ENCODE measurements at regions not wholly inside any gene's neighbourhood (a gene's known extent, or its start where the extent isn't known, plus 50 kb on each side); places are given as distances from the start of the nearest gene placed in this dataset.

DNA sequence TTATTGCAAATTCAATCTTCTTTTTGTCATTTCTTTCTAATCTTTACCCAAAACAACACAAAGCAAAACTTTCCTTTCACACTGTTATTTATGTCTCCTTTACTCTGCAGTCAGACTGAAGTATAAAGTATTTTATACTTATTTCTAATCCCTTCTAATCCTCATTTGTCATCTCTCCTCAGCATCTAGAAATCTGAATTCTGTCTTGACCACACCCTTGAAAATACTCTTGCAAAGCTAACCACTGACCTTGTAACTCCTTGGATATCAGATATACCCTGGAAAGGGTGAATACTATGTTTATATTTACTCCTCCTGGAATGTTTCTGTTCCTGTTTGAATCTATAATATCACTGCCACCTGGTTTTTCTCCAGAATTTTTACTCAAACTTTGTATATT, 481.1 kb downstream of the ZNF385D start:
- H4K20me1 ChIP-seq (ENCODE audit: insufficient read depth, low read length), result no peaks in the 10 kb centered on the region
- H4K5ac ChIP-seq (ENCODE audit: low read depth, low read length), result no peak overlapping the region
- H3K4me1 ChIP-seq (ENCODE audit: control insufficient read depth, insufficient read depth, low read length), result no peaks in the 10 kb centered on the region
- H3K27ac ChIP-seq (ENCODE audit: insufficient read depth, low read length), result no peak overlapping the region
- no peak overlapping the region for H2AK5ac ChIP-seq (ENCODE audit: low read depth, low read length)
- no peak overlapping the region for H3K23ac ChIP-seq (ENCODE audit: low read depth, low read length)
- no peak overlapping the region for H2AK9ac ChIP-seq (replicated peaks; ENCODE audit: low read depth, low read length, poor library complexity)
- ChIA-PET POLR2A (ENCODE audit: unreplicated experiment) (no interaction called here), CTCF (no interaction called here)
- no peak overlapping the region for H2AFZ ChIP-seq (replicated peaks; ENCODE audit: low read length, poor library complexity)
- no peak overlapping the region for H2BK5ac ChIP-seq (ENCODE audit: low read depth, low read length, poor library complexity, severe bottlenecking)
- H3K18ac ChIP-seq (ENCODE audit: low read depth, low read length), result no peak overlapping the region
- no peak overlapping the region for H3K9ac ChIP-seq (ENCODE audit: low read depth, low read length)
- intact Hi-C loops (cut with micrococcal nuclease), result no loop called here
- H3K36me3 ChIP-seq (ENCODE audit: control insufficient read depth, insufficient read depth, low read length), result no peaks in the 10 kb centered on the region
- no peak overlapping the region for H3K14ac ChIP-seq (replicated peaks; ENCODE audit: low read depth, low read length)
- H2BK20ac ChIP-seq (ENCODE audit: low read depth, low read length), result no peak overlapping the region
- BruUV-seq (replicated peaks), result no TSS peak
- H3K27me3 ChIP-seq (ENCODE audit: control insufficient read depth, insufficient read depth, low read length), result no peaks in the 10 kb centered on the region
- H3K9me1 ChIP-seq (ENCODE audit: insufficient read depth, low read length), result no peaks in the 10 kb centered on the region
- no peak for TF ChIP-seq POLR2A (IDR thresholded peaks at IDR 0.05; ENCODE audit: low read depth, low read length)
- no peak for TF ChIP-seq MXI1 (IDR thresholded peaks at IDR 0.05; ENCODE audit: borderline replicate concordance, low read depth, low read length)
- TF ChIP-seq RAD21 (IDR thresholded peaks at IDR 0.05; ENCODE audit: low read length), result no peak
- TF ChIP-seq CHD1 (IDR thresholded peaks at IDR 0.05; ENCODE audit: low read depth, low read length), result no peak
- TF ChIP-seq, protein P1, sequence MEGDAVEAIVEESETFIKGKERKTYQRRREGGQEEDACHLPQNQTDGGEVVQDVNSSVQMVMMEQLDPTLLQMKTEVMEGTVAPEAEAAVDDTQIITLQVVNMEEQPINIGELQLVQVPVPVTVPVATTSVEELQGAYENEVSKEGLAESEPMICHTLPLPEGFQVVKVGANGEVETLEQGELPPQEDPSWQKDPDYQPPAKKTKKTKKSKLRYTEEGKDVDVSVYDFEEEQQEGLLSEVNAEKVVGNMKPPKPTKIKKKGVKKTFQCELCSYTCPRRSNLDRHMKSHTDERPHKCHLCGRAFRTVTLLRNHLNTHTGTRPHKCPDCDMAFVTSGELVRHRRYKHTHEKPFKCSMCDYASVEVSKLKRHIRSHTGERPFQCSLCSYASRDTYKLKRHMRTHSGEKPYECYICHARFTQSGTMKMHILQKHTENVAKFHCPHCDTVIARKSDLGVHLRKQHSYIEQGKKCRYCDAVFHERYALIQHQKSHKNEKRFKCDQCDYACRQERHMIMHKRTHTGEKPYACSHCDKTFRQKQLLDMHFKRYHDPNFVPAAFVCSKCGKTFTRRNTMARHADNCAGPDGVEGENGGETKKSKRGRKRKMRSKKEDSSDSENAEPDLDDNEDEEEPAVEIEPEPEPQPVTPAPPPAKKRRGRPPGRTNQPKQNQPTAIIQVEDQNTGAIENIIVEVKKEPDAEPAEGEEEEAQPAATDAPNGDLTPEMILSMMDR (conservative IDR thresholded peaks at IDR 0.05; ENCODE audit: low read depth, low read length), result no peak
- TF ChIP-seq, protein P2, sequence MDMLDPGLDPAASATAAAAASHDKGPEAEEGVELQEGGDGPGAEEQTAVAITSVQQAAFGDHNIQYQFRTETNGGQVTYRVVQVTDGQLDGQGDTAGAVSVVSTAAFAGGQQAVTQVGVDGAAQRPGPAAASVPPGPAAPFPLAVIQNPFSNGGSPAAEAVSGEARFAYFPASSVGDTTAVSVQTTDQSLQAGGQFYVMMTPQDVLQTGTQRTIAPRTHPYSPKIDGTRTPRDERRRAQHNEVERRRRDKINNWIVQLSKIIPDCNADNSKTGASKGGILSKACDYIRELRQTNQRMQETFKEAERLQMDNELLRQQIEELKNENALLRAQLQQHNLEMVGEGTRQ (IDR thresholded peaks at IDR 0.05; ENCODE audit: low read depth, low read length), result no peak
- TF ChIP-seq MAZ (IDR thresholded peaks at IDR 0.05; ENCODE audit: borderline replicate concordance, low read depth, low read length), result no peak
- no peak for TF ChIP-seq FOS (IDR thresholded peaks at IDR 0.05; ENCODE audit: low read depth, low read length)
- TF ChIP-seq MAFK (IDR thresholded peaks at IDR 0.05; ENCODE audit: low read depth, low read length), result no peak
- no peak for TF ChIP-seq BHLHE40 (IDR thresholded peaks at IDR 0.05; ENCODE audit: low read depth, low read length)
- TF ChIP-seq RFX5 (IDR thresholded peaks at IDR 0.05; ENCODE audit: low read depth, low read length), result no peak
- TF ChIP-seq, protein P3, sequence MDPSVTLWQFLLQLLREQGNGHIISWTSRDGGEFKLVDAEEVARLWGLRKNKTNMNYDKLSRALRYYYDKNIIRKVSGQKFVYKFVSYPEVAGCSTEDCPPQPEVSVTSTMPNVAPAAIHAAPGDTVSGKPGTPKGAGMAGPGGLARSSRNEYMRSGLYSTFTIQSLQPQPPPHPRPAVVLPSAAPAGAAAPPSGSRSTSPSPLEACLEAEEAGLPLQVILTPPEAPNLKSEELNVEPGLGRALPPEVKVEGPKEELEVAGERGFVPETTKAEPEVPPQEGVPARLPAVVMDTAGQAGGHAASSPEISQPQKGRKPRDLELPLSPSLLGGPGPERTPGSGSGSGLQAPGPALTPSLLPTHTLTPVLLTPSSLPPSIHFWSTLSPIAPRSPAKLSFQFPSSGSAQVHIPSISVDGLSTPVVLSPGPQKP (IDR thresholded peaks at IDR 0.05; ENCODE audit: borderline replicate concordance, low read depth, low read length), result no peak
- no peak for TF ChIP-seq RCOR1 (IDR thresholded peaks at IDR 0.05; ENCODE audit: insufficient replicate concordance, low read length)
- no peak for TF ChIP-seq NFE2L2 (IDR thresholded peaks at IDR 0.05; ENCODE audit: low read depth, low read length)
- no peak for TF ChIP-seq CEBPB (IDR thresholded peaks at IDR 0.05; ENCODE audit: low read depth, low read length)
- no peak for TF ChIP-seq SMC3 (IDR thresholded peaks at IDR 0.05; ENCODE audit: low read depth, low read length)
- no peak overlapping the region for H2BK120ac ChIP-seq (ENCODE audit: low read depth, low read length)
- H2BK15ac ChIP-seq (ENCODE audit: low read depth, low read length), result no peak overlapping the region
- no peak for ATAC-seq (ENCODE audit: low read depth)
- H3K4me3 ChIP-seq (ENCODE audit: insufficient read depth, low read depth, low read length), result no peak overlapping the region
- H4K91ac ChIP-seq (ENCODE audit: insufficient read depth, low read depth, low read length), result no peak overlapping the region
- in situ Hi-C loops (cut with MboI; ENCODE audit: low sequenced_read_pairs), result no loop called here
- H3K4ac ChIP-seq (ENCODE audit: low read depth, low read length), result no peak overlapping the region
- peaks cover 6% of the 10 kb centered on the region; the same call in 1 of the 2 replicates for H3K9me3 ChIP-seq (ENCODE audit: control insufficient read depth, insufficient read depth, low read length)
- DNase-seq, result no peak
- H3K79me1 ChIP-seq (ENCODE audit: low read depth in 1 of 2, low read length in 2 of 2), result no peaks in the 10 kb centered on the region
- no peak overlapping the region for H4K8ac ChIP-seq (ENCODE audit: low read depth in 2 of 2, low read length in 2 of 2)
- no peak overlapping the region for H3K4me2 ChIP-seq (ENCODE audit: low read depth, low read length)
- dilution Hi-C loops (cut with HindIII; ENCODE audit: low sequenced_read_pairs, unreplicated experiment), result no loop called here
- no peak overlapping the region for H3K56ac ChIP-seq (ENCODE audit: extremely low read depth, insufficient read depth, low read length)
